Sigmoid colon (tissue), 6 donors: ENCODE measurements at regions not wholly inside any gene's neighbourhood (a gene's known extent, or its start where the extent isn't known, plus 50 kb on each side); places are given as distances from the start of the nearest gene placed in this dataset.
"Not testable (repeated sequence)": the region's sequence is repeated elsewhere in the genome, so short reads cannot be mapped to it uniquely, and the experiment has no call there.

ENCODE experiments used
- DNase-seq: peaks from one replicate; pipeline ENCODE4 v3.0.0-alpha.2; 2019
- H3K27ac ChIP-seq, 4 donors: fragments of 200-600 bp; sonication (generic); one replicate each; pipeline ENCODE4 v1.5.1; 2016 to 2019; ENCODE audit warnings: mild to moderate bottlenecking in 1 of 4
- H3K27me3 ChIP-seq, 3 donors: fragments of 200-600 bp; sonication (generic); one replicate each; pipeline ENCODE4 v1.5.1; 2019; ENCODE audit warnings: mild to moderate bottlenecking in 1 of 3
- H3K36me3 ChIP-seq, 4 donors: fragments of 200-600 bp; sonication (generic); one replicate each; pipeline ENCODE4 v1.5.1; 2016 to 2019
- H3K4me1 ChIP-seq, 4 donors: fragments of 200-600 bp; sonication (generic); one replicate each; pipeline ENCODE4 v1.5.1; 2017 to 2019
- H3K4me3 ChIP-seq, 4 donors: fragments of 200-600 bp; sonication (generic); one replicate each; pipeline ENCODE4 v1.5.1; 2017 to 2019; ENCODE audit warnings: mild to moderate bottlenecking in 2 of 4, moderate library complexity in 1 of 4
- H3K9me3 ChIP-seq, 4 donors: fragments of 200-600 bp in 3 of 4; sonication (generic) in 3 of 4; one replicate each; pipeline versions ENCODE4 v1.5.1 to v1.6.1; 2013 to 2019
- CTCF ChIP-seq, 4 experiments: fragments of 450-650 bp in 3 of 4; fragments of 200-600 bp in 1 of 4; IDR thresholded peaks; one replicate each; pipeline ENCODE4 v1.5.1; 2016 to 2019; ENCODE audit warnings: antibody characterized with exemption in 4 of 4, mild to moderate bottlenecking in 3 of 4, moderate library complexity in 2 of 4
- EP300 ChIP-seq, 4 donors: sonication (generic); formaldehyde crosslinking; IDR thresholded peaks; one replicate each; pipeline ENCODE4 v1.6.1; 2017; ENCODE audit warnings: antibody characterized with exemption in 4 of 4
- POLR2A ChIP-seq, 2 donors: fragments of 450-650 bp; IDR thresholded peaks; one replicate each; pipeline ENCODE4 v1.6.1; 2016; ENCODE audit warnings: antibody characterized with exemption in 2 of 2, mild to moderate bottlenecking in 2 of 2, moderate library complexity in 2 of 2
- POLR2AphosphoS5 ChIP-seq, 4 donors: sonication (generic); formaldehyde crosslinking; IDR thresholded peaks; one replicate each; pipeline ENCODE4 v1.6.1; 2017; ENCODE audit warnings: antibody characterized with exemption in 4 of 4
- WGBS, 2 donors: extraction: QIAGEN DNeasy Blood & Tissue Kit; methylation state at CpG; one replicate each; pipeline ENCODE4 v1.1.7; 2013; 5-methylcytosine and 5-hydroxymethylcytosine counted together
- intact Hi-C: fragments of 100-400 bp; cut with DNase I; formaldehyde crosslinking; loops from one replicate; pipeline ENCODE4 v1.15.1; 2023
- donor health status: healthy with polysubstance abuse.
- donor health status: healthy.

GRCh38 chr16:17964196-17964595 is 372.3 kb downstream of the NPIPA8 start:
- Histone ChIP-seq H3K27ac (no peak overlapping the region), H3K9me3 (peaks cover 0 to 7% (median 0%) of the 10 kb centered on the region in 4 donors), H3K4me1 (no peaks in the 10 kb centered on the region), H3K27me3 (no peaks in the 10 kb centered on the region), H3K36me3 (no peaks in the 10 kb centered on the region), H3K4me3 (no peak overlapping the region)
- intact Hi-C loops, result no loop called here
- TF ChIP-seq POLR2AphosphoS5 (IDR thresholded peaks at IDR 0.05), result no peak
- no peak for TF ChIP-seq EP300 (IDR thresholded peaks at IDR 0.05)
- TF ChIP-seq POLR2A (IDR thresholded peaks at IDR 0.05), result no peak
- WGBS, 2 donors, result 45 to 79% methylated on average over 3 of the region's 3 CpGs
- no peak for DNase-seq

DNA sequence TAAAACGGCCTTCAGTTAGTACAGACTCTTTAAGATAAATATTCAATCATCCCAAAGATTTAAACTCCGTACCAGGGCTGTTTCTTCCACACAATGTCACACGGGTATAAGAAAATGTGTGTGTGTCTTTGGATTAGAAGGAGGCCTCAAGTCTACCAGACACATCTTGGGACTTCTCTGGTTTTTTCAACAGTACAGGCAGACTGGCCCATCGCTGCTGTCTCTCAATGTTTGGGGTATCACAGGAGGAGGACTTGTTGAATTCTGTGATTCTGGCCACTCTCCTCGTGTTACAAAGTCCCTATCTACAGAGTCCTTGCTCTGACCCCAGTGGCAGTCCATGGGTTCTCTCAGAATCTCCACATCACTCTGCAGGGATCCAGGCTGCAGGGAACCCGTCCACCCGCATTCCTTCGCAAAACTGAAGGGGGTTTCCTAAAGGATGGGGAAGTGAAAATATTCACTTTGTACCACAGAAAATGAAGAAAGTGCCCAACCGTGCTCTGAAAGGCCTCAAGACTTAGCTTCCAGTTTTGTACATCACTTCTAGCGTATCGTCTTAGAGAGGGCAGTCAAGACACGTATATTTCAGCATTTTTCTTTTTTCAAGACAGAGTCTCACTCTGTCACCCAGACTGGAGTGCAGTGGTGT is 373.2 kb downstream of the NPIPA8 start:
- no peak for DNase-seq
- Histone ChIP-seq H3K9me3 (peaks cover 0 to 7% (median 0%) of the 10 kb centered on the region in 4 donors), H3K27ac (no peak overlapping the region), H3K4me1 (no peaks in the 10 kb centered on the region), H3K4me3 (no peak overlapping the region), H3K27me3 (no peaks in the 10 kb centered on the region), H3K36me3 (no peaks in the 10 kb centered on the region)
- intact Hi-C loops, result no loop called here
- TF ChIP-seq EP300 (IDR thresholded peaks at IDR 0.05) (no peak), POLR2AphosphoS5 (IDR thresholded peaks at IDR 0.05) (no peak), CTCF (IDR thresholded peaks at IDR 0.05) (no peak), POLR2A (IDR thresholded peaks at IDR 0.05) (no peak)
- 68 to 83% methylated on average over 12 of the region's 12 CpGs for WGBS, 2 donors

GRCh38 chr16:17962726-17963125 is 373.8 kb downstream of the NPIPA8 start:
- Histone ChIP-seq H3K4me1 (no peaks in the 10 kb centered on the region), H3K36me3 (no peaks in the 10 kb centered on the region), H3K27me3 (no peaks in the 10 kb centered on the region), H3K4me3 (no peak overlapping the region), H3K9me3 (peaks cover 0 to 7% (median 0%) of the 10 kb centered on the region in 4 donors), H3K27ac (no peak overlapping the region)
- intact Hi-C loops, result no loop called here
- no peak for DNase-seq
- TF ChIP-seq POLR2A (IDR thresholded peaks at IDR 0.05) (no peak), POLR2AphosphoS5 (IDR thresholded peaks at IDR 0.05) (no peak), EP300 (IDR thresholded peaks at IDR 0.05) (no peak)
- 69 to 80% methylated on average over 3 of the region's 3 CpGs for WGBS, 2 donors

- H3K27me3 ChIP-seq, H3K9me3 ChIP-seq, H3K27ac ChIP-seq, intact Hi-C loops, DNase-seq, H3K4me1 ChIP-seq, H3K4me3 ChIP-seq, H3K36me3 ChIP-seq: not testable (repeated sequence)
- WGBS, 2 donors, result 81 to 90% methylated on average over 8 of the region's 8 CpGs
Measured at GRCh38 chr16:17961822-17962221, 374.7 kb downstream of the NPIPA8 start.

- H3K27ac ChIP-seq, result no peak overlapping the region
- no peak overlapping the region for H3K4me3 ChIP-seq
- intact Hi-C loops, result no loop called here
- no peak for DNase-seq
- H3K36me3 ChIP-seq, result no peaks in the 10 kb centered on the region
- no peaks in the 10 kb centered on the region for H3K27me3 ChIP-seq
- TF ChIP-seq EP300 (IDR thresholded peaks at IDR 0.05), result no peak
- TF ChIP-seq POLR2AphosphoS5 (IDR thresholded peaks at IDR 0.05), result no peak
- TF ChIP-seq CTCF (IDR thresholded peaks at IDR 0.05), result no peak
- no peak for TF ChIP-seq POLR2A (IDR thresholded peaks at IDR 0.05)
- no peaks in the 10 kb centered on the region for H3K4me1 ChIP-seq
- WGBS, 2 donors, result 59 to 68% methylated on average over 4 of the region's 4 CpGs
- no peaks in the 10 kb centered on the region for H3K9me3 ChIP-seq
Measured at GRCh38 chr16:17951378-17951777, 385.2 kb downstream of the NPIPA8 start.

- no peak for DNase-seq
- TF ChIP-seq POLR2AphosphoS5 (IDR thresholded peaks at IDR 0.05) (no peak), EP300 (IDR thresholded peaks at IDR 0.05) (no peak), CTCF (IDR thresholded peaks at IDR 0.05) (no peak), POLR2A (IDR thresholded peaks at IDR 0.05) (no peak)
Measured at GRCh38 chr16:17949982-17950250, 386.6 kb downstream of the NPIPA8 start.

More at GRCh38 chr16:17949982-17950250, 386.6 kb downstream of the NPIPA8 start:
- Histone ChIP-seq H3K27me3 (no peaks in the 10 kb centered on the region), H3K4me1 (no peaks in the 10 kb centered on the region), H3K27ac (no peak overlapping the region), H3K9me3 (no peaks in the 10 kb centered on the region), H3K4me3 (no peak overlapping the region), H3K36me3 (no peaks in the 10 kb centered on the region)
- WGBS, 2 donors, result 31 to 50% methylated on average over 4 of the region's 4 CpGs
- intact Hi-C loops, result no loop called here
